ENCODE measurements at regions not wholly inside any gene's neighbourhood (a gene's known extent, or its start where the extent isn't known, plus 50 kb on each side); places are given as distances from the start of the nearest gene placed in this dataset.
"Not testable (repeated sequence)": the region's sequence is repeated elsewhere in the genome, so short reads cannot be mapped to it uniquely, and the experiment has no call there.

GRCh38 chr10:108036265-108036664 lies 871.8 kb upstream of the SORCS1 start:
- H3K27ac ChIP-seq = no peak overlapping the region
- H3K36me3 ChIP-seq = no peaks in the 10 kb centered on the region
- no peaks in the 10 kb centered on the region for H3K9me3 ChIP-seq
- no peak overlapping the region for H3K4me3 ChIP-seq
- no peak for DNase-seq (ENCODE audit: low spot score)
- ATAC-seq (ENCODE audit: insufficient number of reproducible peaks, low FRiP score, low read depth) = no peak
- TF ChIP-seq, protein P1, sequence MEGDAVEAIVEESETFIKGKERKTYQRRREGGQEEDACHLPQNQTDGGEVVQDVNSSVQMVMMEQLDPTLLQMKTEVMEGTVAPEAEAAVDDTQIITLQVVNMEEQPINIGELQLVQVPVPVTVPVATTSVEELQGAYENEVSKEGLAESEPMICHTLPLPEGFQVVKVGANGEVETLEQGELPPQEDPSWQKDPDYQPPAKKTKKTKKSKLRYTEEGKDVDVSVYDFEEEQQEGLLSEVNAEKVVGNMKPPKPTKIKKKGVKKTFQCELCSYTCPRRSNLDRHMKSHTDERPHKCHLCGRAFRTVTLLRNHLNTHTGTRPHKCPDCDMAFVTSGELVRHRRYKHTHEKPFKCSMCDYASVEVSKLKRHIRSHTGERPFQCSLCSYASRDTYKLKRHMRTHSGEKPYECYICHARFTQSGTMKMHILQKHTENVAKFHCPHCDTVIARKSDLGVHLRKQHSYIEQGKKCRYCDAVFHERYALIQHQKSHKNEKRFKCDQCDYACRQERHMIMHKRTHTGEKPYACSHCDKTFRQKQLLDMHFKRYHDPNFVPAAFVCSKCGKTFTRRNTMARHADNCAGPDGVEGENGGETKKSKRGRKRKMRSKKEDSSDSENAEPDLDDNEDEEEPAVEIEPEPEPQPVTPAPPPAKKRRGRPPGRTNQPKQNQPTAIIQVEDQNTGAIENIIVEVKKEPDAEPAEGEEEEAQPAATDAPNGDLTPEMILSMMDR (IDR thresholded peaks at IDR 0.05) = no peak
- no peaks in the 10 kb centered on the region for H3K4me1 ChIP-seq (ENCODE audit: control insufficient read depth in 1 of 2, low read depth in 2 of 2)
- no peaks in the 10 kb centered on the region for H3K27me3 ChIP-seq (replicated peaks; ENCODE audit: insufficient read depth)

- Histone ChIP-seq H3K27me3 (replicated peaks; ENCODE audit: insufficient read depth) (no peaks in the 10 kb centered on the region), H3K36me3 (no peaks in the 10 kb centered on the region), H3K4me1 (ENCODE audit: control insufficient read depth in 1 of 2, low read depth in 2 of 2) (no peaks in the 10 kb centered on the region), H3K4me3 (no peak overlapping the region), H3K27ac (no peak overlapping the region), H3K9me3 (no peaks in the 10 kb centered on the region)
- ATAC-seq (ENCODE audit: insufficient number of reproducible peaks, low FRiP score, low read depth) (no peak), DNase-seq (ENCODE audit: low spot score) (no peak)
- TF ChIP-seq, protein P1 (IDR thresholded peaks at IDR 0.05) = no peak
Observed at GRCh38 chr10:108034829-108035228, 870.3 kb upstream of the SORCS1 start.

GRCh38 chr10:108033518-108033917 lies 869.0 kb upstream of the SORCS1 start:
- not testable (repeated sequence) for ATAC-seq (ENCODE audit: insufficient number of reproducible peaks, low FRiP score, low read depth); H3K36me3 ChIP-seq; H3K27ac ChIP-seq; H3K9me3 ChIP-seq; H3K27me3 ChIP-seq (replicated peaks; ENCODE audit: insufficient read depth); H3K4me3 ChIP-seq; DNase-seq (ENCODE audit: low spot score); H3K4me1 ChIP-seq (ENCODE audit: control insufficient read depth in 1 of 2, low read depth in 2 of 2)

DNA sequence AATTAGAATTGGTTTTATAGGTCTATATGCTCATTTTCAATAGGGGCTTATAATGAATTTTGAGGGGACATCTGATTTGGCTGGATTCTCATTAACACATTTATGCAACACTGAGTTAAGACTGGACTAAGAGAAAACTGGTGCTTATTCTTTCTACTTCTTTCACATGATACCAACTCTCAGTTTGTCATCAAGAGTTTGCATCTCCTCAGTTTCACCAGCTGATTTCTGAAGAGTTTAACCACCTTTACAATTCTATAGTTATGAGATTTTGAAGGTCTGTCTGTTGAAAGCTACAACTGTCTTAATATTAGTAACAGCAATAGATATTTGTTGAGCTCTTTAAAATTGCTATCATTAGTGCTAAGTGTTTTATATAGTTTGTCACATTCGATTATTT lies 867.0 kb upstream of the SORCS1 start:
- Histone ChIP-seq H3K4me3 (no peak overlapping the region), H3K36me3 (no peaks in the 10 kb centered on the region), H3K27me3 (replicated peaks; ENCODE audit: insufficient read depth) (no peaks in the 10 kb centered on the region), H3K9me3 (no peaks in the 10 kb centered on the region), H3K27ac (no peak overlapping the region), H3K4me1 (ENCODE audit: control insufficient read depth in 1 of 2, low read depth in 2 of 2) (no peaks in the 10 kb centered on the region)
- DNase-seq (ENCODE audit: low spot score) (no peak), ATAC-seq (ENCODE audit: insufficient number of reproducible peaks, low FRiP score, low read depth) (no peak)
- TF ChIP-seq, protein P1 (IDR thresholded peaks at IDR 0.05) = no peak

DNA sequence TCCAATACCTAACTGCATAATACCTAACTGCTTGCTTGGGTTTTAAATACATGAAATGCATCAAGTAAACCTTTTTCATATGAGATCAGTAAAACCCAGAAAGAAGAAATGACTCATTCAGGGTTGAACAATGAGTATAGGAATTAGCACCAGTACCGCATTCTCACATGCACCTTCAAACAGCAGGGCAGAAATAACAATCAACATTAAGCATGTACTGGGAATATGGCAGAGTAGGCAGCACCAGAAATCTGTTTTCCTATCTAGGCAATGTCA lies 850.3 kb upstream of the SORCS1 start:
- Histone ChIP-seq H3K36me3 (no peaks in the 10 kb centered on the region), H3K4me1 (ENCODE audit: control insufficient read depth in 1 of 2, low read depth in 2 of 2) (no peaks in the 10 kb centered on the region), H3K27ac (no peak overlapping the region), H3K9me3 (peaks cover 3% of the 10 kb centered on the region), H3K27me3 (replicated peaks; ENCODE audit: insufficient read depth) (no peaks in the 10 kb centered on the region), H3K4me3 (no peak overlapping the region)
- TF ChIP-seq, protein P1 (IDR thresholded peaks at IDR 0.05) = no peak
- DNase-seq (ENCODE audit: low spot score) (no peak), ATAC-seq (ENCODE audit: insufficient number of reproducible peaks, low FRiP score, low read depth) (no peak)

DNA sequence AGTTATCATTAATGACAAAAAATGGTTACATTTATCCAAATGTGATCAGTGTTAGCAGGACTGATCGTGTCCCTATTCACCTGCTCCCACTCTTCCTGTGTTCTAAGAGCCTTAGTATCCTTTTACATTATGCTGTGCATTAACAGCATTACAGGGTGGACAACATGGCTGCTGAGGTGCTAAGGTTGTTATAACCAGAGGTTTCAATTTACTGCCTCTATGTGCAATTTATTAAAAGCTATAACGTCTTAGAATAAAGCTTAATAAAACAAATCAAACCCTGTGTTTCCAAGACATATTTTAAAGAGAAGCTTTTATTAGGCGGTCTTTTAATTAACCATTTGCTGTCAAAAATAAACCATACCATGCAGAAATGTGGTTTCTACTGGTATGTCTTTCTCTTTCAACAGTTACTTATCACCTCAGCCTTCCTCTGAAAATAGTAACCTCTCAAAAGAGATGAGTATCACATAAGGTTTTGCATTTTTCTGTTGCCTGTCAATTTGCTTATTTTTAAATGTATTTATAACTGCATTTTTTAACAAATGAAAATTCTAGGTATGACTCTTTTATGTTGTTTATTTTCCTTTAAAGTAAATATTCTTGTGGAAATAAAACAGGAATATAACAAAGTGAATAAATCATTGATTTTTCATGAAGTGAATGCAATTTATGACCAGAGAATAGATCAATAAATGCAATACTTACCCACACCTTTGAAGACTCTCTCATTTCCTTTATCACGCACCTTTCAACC lies 849.8 kb upstream of the SORCS1 start:
- DNase-seq (ENCODE audit: low spot score) = no peak
- Histone ChIP-seq H3K9me3 (peaks cover 3% of the 10 kb centered on the region), H3K4me3 (no peak overlapping the region), H3K27me3 (replicated peaks; ENCODE audit: insufficient read depth) (no peaks in the 10 kb centered on the region), H3K27ac (no peak overlapping the region), H3K36me3 (no peaks in the 10 kb centered on the region), H3K4me1 (ENCODE audit: control insufficient read depth in 1 of 2, low read depth in 2 of 2) (no peaks in the 10 kb centered on the region)
- no peak for ATAC-seq (ENCODE audit: insufficient number of reproducible peaks, low FRiP score, low read depth)
- TF ChIP-seq, protein P1 (IDR thresholded peaks at IDR 0.05) = no peak
